ENCODE measurements at regions not wholly inside any gene's neighbourhood (a gene's known extent, or its start where the extent isn't known, plus 50 kb on each side); places are given as distances from the start of the nearest gene placed in this dataset.

DNA sequence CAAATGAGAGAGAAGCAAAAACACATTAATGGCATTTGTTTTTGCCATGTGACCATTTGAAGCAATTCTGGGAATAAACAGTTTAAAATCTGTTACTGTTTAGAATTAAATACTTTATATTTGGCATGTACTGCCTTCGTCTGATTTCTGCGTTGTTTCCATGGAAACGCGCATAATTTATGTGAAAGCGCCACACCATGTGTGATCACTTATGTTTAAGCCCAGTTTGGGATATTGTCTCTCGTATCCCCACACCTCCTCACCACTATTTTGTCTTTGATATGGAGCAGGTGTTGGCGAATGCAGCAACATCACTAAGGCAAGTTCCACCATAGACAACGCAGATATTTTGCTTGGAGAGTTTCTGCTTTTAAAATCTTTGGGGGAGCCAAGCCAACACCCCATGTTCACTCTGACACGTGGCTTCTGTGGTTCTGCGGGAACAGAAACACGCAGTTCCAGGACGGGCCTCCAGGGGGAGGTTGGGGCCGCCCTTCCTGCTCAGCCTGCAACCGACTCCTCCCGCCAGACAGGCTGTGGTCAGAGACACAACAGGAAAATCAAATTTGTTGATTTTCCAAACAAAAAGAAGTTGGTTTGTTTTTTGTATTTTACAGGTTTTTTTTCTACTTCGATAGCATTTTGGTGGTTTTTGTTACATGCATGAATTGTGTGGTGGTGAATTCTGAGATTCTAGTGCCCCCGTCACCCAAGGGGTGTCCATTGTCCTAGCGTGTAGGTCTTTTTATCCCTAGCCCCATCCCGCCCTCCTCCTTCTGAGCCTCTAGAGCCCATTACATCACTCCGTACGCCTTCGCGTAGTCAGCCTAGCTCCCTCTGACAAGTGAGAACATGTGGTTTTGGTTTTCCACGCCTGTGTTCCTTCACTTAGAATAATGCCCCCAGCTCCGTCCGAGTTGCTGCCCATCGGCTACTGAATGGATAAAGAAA lies 101.9 kb upstream of the SFSWAP start (continued):
- no peak for TF ChIP-seq ZNF445 (CRISPR knock-in tag; IDR thresholded peaks at IDR 0.05; ENCODE audit: low read depth)
- no peak for TF ChIP-seq RUNX1 (IDR thresholded peaks at IDR 0.05; ENCODE audit: low read depth)
- TF ChIP-seq, protein P1, sequence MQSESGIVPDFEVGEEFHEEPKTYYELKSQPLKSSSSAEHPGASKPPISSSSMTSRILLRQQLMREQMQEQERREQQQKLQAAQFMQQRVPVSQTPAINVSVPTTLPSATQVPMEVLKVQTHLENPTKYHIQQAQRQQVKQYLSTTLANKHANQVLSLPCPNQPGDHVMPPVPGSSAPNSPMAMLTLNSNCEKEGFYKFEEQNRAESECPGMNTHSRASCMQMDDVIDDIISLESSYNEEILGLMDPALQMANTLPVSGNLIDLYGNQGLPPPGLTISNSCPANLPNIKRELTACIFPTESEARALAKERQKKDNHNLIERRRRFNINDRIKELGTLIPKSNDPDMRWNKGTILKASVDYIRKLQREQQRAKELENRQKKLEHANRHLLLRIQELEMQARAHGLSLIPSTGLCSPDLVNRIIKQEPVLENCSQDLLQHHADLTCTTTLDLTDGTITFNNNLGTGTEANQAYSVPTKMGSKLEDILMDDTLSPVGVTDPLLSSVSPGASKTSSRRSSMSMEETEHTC (IDR thresholded peaks at IDR 0.05): no peak
- TF ChIP-seq, protein P2, sequence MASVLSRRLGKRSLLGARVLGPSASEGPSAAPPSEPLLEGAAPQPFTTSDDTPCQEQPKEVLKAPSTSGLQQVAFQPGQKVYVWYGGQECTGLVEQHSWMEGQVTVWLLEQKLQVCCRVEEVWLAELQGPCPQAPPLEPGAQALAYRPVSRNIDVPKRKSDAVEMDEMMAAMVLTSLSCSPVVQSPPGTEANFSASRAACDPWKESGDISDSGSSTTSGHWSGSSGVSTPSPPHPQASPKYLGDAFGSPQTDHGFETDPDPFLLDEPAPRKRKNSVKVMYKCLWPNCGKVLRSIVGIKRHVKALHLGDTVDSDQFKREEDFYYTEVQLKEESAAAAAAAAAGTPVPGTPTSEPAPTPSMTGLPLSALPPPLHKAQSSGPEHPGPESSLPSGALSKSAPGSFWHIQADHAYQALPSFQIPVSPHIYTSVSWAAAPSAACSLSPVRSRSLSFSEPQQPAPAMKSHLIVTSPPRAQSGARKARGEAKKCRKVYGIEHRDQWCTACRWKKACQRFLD (CRISPR knock-in tag; IDR thresholded peaks at IDR 0.05): no peak
- TF ChIP-seq MEIS2 (IDR thresholded peaks at IDR 0.05; ENCODE audit: partially characterized antibody): peak; percentile 5
- TF ChIP-seq CREB1 (IDR thresholded peaks at IDR 0.05): no peak
- 0 out of 2 replicates have a peak, but pooled peaks have one; percentile 51 for TF ChIP-seq CREB1 (CRISPR knock-in tag; IDR thresholded peaks at IDR 0.05)
- TF ChIP-seq, protein P3, sequence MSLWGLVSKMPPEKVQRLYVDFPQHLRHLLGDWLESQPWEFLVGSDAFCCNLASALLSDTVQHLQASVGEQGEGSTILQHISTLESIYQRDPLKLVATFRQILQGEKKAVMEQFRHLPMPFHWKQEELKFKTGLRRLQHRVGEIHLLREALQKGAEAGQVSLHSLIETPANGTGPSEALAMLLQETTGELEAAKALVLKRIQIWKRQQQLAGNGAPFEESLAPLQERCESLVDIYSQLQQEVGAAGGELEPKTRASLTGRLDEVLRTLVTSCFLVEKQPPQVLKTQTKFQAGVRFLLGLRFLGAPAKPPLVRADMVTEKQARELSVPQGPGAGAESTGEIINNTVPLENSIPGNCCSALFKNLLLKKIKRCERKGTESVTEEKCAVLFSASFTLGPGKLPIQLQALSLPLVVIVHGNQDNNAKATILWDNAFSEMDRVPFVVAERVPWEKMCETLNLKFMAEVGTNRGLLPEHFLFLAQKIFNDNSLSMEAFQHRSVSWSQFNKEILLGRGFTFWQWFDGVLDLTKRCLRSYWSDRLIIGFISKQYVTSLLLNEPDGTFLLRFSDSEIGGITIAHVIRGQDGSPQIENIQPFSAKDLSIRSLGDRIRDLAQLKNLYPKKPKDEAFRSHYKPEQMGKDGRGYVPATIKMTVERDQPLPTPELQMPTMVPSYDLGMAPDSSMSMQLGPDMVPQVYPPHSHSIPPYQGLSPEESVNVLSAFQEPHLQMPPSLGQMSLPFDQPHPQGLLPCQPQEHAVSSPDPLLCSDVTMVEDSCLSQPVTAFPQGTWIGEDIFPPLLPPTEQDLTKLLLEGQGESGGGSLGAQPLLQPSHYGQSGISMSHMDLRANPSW (CRISPR knock-in tag; IDR thresholded peaks at IDR 0.05): no peak
- peak; percentile 57; the same call in 1 of the 2 replicates for TF ChIP-seq EP400 (IDR thresholded peaks at IDR 0.05)
- no peak for TF ChIP-seq TRIM28 (IDR thresholded peaks at IDR 0.05)
- TF ChIP-seq ATF1 (CRISPR knock-in tag; IDR thresholded peaks at IDR 0.05): no peak
- 0 out of 2 replicates have a peak, but pooled peaks have one; percentile 24 for TF ChIP-seq ATF1 (tag; IDR thresholded peaks at IDR 0.05)
- TF ChIP-seq MIER1 (IDR thresholded peaks at IDR 0.05; ENCODE audit: low read depth): no peak
- no peak for TF ChIP-seq SAFB2 (IDR thresholded peaks at IDR 0.05; ENCODE audit: borderline replicate concordance, low read depth, low read length, severe bottlenecking)
- TF ChIP-seq, protein P4, sequence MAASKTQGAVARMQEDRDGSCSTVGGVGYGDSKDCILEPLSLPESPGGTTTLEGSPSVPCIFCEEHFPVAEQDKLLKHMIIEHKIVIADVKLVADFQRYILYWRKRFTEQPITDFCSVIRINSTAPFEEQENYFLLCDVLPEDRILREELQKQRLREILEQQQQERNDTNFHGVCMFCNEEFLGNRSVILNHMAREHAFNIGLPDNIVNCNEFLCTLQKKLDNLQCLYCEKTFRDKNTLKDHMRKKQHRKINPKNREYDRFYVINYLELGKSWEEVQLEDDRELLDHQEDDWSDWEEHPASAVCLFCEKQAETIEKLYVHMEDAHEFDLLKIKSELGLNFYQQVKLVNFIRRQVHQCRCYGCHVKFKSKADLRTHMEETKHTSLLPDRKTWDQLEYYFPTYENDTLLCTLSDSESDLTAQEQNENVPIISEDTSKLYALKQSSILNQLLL (CRISPR knock-in tag; IDR thresholded peaks at IDR 0.05; ENCODE audit: borderline replicate concordance): no peak
- TF ChIP-seq SMAD4 (CRISPR knock-in tag; conservative IDR thresholded peaks at IDR 0.05): peak; percentile 88
- TF ChIP-seq CBX3 (IDR thresholded peaks at IDR 0.05; ENCODE audit: borderline replicate concordance in 1 of 2, low read length in 2 of 2): 0 out of 3 replicates have a peak, but pooled peaks of 1 of the 2 experiments have one; percentile 40
- TF ChIP-seq RB1 (IDR thresholded peaks at IDR 0.05; ENCODE audit: low read depth): peak; percentile 68; the same call in 1 of the 2 replicates
- peak; percentile 33; the same call in 1 of the 2 replicates for TF ChIP-seq JUND (IDR thresholded peaks at IDR 0.05; ENCODE audit: borderline replicate concordance, low read depth, low read length)
- TF ChIP-seq JUND (tag; IDR thresholded peaks at IDR 0.05; ENCODE audit: borderline replicate concordance, low read depth, low read length): no peak; the same call in 2 of the 3 replicates
